Epithelial cell of prostate (primary cell): ENCODE measurements at regions not wholly inside any gene's neighbourhood (a gene's known extent, or its start where the extent isn't known, plus 50 kb on each side); places are given as distances from the start of the nearest gene placed in this dataset.
A peak's percentile ranks its signal among the peaks of the same experiment; 100 is the strongest.
"Not testable (repeated sequence)": the region's sequence is repeated elsewhere in the genome, so short reads cannot be mapped to it uniquely, and the experiment has no call there.

Experiments used
- DNase-seq: peaks from one replicate; pipeline ENCODE4 v3.0.0-alpha.2; 2011; ENCODE audit warnings: low read depth, low spot score
- H3K27ac ChIP-seq: fragments of 450-650 bp; 2 replicates; pipeline ENCODE4 v1.5.1; 2017; ENCODE audit warnings: mild to moderate bottlenecking

DNA sequence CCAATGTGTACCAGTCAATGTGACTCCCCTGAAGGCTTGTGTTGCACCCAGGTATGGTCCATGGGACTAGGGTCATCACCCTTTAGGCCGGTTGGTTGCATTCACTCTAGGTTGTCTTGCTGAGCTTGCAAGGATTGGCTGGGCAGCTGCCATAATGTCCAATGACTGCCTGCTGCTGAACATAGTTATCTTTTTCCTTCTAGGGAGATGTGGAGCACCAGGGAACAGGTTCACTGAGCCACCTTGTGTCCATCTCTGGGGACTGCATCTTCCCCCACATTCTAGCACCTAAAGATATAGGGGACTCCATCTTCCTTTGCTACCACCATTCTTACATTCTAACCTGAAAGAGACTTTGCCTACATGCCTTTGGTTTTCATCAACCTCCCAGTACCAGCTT lies 580.4 kb upstream of the TBL1XR1 start:
- peak; percentile 22 for DNase-seq
- H3K27ac ChIP-seq, result peak overlapping the region; percentile 78

DNA sequence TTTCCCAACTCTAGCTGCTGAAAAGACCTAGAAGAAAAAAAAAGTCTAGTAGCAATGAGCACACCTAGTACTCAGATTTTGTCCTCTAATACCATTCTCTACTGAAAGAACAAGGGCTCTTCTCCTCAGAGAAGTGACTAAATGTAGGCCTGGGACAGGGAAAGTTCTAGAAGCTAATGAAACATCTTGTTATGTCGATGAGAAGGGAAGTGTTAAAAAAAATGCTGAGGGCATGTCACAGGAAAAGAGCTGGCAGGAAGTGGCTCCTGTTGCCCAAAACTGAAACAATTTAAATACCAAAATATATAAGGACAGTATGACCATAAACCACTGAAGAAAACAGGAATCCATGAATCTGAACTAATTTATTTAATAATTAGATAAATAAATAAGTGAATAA lies 581.4 kb upstream of the TBL1XR1 start:
- no peak overlapping the region for H3K27ac ChIP-seq

DNA sequence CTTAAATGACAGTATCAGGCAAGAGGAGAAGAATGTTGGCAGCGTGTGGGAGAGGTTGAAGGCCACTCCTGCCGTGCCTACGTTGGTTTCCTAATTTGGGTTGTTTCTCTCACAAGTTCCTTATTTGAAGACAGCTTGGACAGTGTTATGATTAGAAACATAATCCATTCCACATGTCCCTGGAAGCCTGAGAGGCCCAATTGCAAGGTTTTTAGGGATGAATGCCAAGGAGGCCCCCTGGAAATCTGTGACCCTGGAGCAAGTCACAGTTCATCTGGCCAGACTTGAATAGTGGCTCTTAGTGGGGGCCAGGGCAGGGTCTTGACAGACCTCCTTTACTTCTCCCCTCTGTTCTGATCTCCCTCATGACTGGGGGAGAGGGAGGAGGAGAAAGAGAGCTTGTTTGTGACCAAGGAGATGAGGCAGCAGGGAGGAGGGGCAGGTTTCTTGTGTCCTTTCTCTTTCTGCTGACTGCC lies 584.4 kb upstream of the TBL1XR1 start:
- H3K27ac ChIP-seq, result no peak overlapping the region

More for the DNA sequence above, 581.4 kb upstream of the TBL1XR1 start:
- DNase-seq, result no peak

DNA sequence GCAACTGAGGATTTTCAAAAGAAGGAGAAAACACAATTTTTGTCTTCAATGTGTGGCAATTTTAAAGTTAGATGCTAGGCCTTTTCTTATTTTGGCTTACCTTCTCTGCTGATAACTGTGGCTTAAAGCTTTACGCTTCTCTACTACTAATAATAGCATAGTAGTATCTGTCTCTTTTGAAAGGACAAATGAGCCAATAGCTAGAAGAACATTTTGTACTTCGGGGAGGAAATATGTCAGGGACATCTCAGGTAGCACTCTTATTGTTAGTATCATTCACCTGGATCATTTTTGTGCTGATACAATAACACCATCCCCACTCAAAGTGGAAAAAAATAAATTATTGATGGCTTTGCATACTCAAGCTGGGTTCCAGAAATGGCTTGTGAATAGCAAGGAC lies 586.1 kb upstream of the TBL1XR1 start:
- no peak for DNase-seq
- no peak overlapping the region for H3K27ac ChIP-seq

More for the DNA sequence above, 584.4 kb upstream of the TBL1XR1 start:
- no peak for DNase-seq

DNA sequence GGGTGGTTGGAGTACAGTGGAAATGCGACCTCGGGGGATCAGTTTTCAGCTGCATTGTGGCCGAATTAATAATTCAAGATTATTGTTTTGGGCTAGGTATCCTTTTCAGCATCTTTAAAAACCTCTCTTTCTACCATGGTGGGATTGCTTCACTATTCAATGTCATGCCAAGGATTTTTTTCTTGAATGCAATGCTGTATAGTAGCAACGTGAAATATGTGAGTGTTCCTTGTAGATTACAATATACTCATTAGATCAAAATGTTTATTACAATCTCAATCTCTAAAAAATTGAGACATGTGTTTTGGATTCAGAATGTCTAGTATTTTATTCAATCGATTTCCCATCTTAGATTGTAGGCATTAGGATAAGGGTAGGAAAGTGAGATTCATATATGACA lies 586.5 kb upstream of the TBL1XR1 start:
- no peak for DNase-seq
- no peak overlapping the region for H3K27ac ChIP-seq

DNA sequence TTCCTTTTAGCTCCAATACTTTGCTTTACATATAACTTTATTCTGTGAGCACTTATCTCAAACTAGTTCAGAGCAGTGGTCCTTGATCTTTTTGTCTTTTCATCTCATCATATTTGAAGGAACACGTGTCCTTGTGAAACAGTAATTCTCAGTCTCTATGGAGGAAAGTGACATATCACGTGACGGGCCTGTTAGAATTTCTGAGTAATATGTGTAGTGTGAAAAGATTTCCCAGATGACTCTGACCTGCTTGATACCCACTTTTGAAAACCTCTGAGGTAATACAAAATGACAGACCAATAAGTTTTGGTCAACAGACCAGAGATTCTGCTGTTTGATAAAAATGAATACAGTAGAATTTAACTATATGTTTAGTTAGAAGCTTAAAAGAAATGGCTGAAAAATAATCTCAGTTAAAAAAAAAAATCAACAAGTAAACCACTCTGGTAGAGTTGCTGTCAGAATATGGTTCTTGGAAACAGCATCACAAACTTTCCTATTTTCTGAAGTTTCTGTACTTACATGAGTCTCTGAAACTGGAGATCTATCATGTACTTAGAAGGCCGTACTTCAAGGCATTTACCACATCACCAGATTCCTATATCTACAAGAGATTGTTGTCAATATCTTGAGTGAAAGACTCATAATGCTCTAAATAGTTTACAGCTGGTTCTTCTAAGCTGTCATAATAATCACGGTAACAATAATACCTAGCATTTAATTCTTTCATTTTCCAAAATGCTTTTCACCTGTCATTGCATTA lies 590.2 kb upstream of the TBL1XR1 start:
- no peak overlapping the region for H3K27ac ChIP-seq
- no peak for DNase-seq

DNA sequence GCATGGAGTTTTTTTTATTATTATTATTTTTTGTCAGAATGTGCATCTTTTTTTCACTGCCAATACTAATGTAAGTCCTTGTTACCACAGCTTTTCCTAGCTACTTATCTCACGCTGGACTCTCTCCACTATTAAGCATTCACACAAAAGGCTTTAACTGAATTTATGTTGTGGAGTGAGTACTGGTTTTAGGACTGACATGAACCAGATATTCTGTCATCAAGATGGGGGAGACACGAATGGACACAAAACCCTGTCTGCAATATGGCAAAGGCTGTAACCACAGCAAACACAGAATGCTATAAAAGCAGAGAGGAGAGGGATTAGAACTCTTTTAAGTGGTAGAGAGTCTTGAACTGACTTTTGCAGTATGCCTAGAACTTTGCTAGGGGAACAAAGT lies 592.2 kb upstream of the TBL1XR1 start:
- no peak for DNase-seq
- H3K27ac ChIP-seq, result no peak overlapping the region

DNA sequence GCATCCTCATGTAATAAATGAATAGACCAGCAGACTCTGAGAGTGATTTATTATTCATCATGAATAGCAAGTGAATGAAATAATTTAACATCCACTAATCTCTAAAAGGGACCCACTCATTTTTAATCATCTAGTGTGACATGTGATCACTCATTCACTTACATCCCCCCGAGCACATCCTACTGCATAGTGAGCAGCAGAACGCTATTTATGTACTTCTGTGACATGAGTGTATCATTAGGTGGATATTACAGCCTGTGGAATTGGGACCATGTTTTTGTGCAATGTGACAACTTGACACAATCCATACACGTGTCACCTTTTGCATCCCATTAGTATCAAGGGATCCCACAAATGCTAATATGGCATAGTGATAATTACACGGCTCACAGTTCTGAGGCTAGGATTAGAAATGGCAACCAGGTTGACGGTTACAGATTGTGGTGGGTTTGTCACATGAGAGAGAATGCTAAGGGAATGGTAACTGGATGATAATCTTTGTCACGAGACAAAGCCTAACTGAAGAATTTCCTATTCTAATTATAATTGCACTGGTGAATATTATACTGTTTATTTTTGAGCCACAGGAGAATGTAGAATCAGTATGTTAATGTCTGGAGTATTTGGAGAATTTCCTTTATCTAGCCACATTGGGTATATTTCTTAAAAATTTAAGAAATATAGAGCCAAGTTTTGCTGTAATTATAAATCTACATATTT lies 595.2 kb upstream of the TBL1XR1 start:
- no peak for DNase-seq
- H3K27ac ChIP-seq, result no peak overlapping the region

DNA sequence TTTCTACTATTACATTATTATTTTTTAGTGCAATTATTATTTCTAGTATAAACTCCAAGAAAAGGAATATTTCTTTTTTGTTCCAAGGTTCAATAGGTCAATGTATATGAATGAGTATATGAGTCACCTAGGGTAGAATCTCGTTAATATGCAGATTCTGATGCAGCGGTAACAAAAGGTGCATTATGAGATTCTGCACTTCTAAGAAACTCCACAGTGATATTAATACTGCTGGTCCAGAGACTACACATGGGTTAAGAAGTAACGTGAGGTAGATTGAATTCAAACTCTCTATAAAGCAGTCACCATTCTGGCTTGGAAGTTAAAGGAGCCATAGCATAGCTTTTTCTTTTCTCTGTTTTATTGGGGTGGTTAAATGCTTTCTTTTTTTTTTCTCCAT lies 596.2 kb upstream of the TBL1XR1 start:
- H3K27ac ChIP-seq, result no peak overlapping the region
- no peak for DNase-seq

DNA sequence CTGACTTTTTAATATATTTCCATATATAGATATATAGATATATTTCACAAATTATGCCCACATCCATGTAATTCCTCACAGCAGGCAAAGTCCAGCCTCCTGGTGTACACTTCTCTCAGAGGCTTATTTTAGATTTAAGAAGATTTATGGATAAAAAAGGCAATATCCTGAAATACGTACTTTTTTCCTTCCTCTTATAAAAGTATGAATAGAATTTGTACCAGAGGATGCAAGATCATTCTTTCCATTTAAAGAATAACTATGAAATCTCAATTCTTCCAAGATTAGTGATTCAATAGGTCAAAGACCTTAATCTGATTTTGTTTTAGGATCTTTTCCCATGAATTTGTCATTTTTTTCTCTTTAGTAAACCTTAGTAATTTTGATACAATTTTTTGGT lies 597.9 kb upstream of the TBL1XR1 start:
- no peak overlapping the region for H3K27ac ChIP-seq
- DNase-seq, result no peak

DNA sequence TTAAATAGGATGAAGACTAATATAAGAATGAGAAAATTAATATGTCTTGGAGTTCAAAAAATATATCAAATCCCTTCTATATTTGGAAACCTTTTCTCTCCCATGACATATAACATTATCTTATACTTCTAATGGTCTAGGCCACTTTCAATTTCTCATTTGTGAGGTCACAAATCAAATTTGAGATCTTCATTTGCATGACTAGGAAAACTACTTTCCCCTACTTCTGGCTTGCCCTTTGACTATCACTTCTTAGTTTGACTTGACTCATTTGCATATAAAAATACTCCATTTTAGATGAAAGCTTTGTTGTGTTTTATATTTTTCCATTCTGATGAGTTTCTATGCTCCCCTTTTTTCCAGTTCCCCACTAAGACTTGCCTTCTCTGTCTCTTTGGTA lies 598.6 kb upstream of the TBL1XR1 start:
- DNase-seq, result no peak
- no peak overlapping the region for H3K27ac ChIP-seq

DNA sequence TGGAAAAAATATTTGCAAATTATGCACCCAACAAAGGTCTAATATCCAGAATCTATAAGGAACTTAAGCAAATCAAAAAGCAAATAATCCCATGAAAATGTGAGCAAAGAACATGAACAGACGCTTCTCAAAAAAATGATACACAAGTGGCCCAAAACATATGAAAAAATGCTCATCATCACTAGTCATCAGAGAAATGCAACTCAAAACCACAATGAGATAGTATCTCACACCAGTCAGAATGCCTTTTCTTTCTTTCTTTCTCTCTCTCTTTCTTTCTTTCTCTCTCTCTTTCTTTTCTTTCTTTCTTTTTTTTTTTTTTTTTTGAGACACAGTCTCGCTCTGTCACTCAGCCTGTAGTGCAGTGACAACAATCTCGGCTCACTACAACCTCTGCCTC lies 602.9 kb upstream of the TBL1XR1 start:
- not testable (repeated sequence) for DNase-seq, H3K27ac ChIP-seq

DNA sequence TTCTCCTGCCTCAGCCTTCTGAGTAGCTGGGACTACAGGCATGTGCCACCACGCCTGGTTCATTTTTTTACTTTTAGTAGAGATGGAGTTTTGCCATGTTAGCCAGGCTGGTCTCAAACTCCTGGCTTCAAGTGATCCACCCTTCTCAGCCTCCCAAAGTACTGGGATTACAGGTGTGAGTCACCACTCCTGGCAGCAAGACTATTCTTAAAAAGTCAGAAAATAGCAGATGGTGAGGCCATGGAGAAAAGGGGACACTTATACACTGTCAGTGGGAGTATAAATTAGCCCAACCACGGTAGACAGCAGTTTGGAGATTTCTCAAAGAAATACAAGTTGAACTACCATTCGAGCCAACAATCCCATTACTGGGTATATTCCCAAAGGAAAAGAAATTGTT lies 603.3 kb upstream of the TBL1XR1 start:
- DNase-seq, result no peak
- no peak overlapping the region for H3K27ac ChIP-seq

DNA sequence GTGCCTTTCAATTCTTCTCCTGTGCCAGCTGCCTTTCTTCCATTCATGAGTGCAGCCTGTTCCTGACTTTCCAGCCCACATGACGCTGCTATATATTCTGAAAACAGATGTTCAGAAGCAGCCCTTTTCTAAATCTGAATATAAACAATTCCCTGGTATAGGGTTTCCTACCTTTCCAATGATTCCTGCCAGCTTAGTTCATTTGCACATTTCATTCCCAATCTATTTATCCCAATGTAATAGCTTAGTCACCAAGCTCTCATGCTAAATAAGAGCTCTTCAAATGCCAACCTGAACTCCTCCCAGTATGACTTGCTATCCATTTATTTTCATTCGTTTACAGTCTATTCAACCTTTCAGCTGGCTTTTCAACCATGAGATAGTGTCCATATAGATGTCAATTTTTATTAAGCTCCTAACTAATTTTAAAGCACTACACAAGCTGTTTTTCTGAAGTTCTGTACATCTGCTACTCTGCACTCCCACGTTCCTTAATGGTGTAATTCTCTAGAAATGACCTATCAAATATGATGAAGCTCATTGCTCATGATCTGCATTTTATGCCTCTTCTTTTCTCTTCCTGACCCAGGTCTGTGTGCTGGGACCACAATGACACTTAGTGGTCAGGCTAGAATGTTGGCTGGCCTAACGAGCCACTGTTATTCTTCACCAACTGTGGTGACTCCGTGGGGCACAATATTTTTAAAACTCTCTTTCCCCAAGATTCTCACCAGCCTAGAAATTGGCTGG lies 605.0 kb upstream of the TBL1XR1 start:
- DNase-seq, result no peak
- no peak overlapping the region for H3K27ac ChIP-seq

DNA sequence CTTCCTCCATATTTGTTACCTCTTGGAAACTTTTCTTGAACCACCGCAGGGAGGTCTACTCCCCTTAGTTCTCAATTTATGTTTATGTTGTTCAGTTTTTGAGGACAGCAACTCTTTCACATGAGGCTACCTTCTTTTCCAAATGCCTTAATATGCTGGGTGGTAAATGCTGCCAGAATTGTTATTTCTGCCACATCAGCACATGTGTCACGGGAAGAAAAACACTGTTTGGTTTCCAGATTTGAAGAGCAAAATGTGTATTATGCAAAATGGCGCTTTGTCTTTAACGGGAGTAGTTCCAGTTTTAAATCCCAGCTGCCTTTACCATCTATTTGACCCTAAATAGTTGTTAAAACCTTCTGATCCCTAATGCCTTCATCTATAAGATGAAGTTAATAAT lies 606.2 kb upstream of the TBL1XR1 start:
- DNase-seq, result no peak
- no peak overlapping the region for H3K27ac ChIP-seq

DNA sequence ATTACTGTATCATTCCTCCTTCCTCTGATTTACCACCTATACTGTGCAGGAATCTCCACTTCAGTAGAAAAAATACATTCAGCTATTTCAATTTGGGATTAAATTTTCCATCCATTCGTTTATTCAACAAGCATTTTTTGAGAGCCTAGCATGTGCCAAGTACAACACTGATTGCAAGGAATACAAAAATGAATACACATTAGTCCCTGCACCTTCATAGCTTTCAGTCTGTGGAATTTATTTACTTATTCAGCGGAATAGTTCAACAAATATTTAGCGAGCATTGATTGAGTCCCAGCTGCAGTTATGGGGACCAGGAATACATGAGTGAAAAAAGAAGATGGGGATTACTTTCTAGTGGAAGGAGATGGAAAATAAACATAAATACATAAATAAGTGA lies 606.8 kb upstream of the TBL1XR1 start:
- DNase-seq, result no peak
- no peak overlapping the region for H3K27ac ChIP-seq

DNA sequence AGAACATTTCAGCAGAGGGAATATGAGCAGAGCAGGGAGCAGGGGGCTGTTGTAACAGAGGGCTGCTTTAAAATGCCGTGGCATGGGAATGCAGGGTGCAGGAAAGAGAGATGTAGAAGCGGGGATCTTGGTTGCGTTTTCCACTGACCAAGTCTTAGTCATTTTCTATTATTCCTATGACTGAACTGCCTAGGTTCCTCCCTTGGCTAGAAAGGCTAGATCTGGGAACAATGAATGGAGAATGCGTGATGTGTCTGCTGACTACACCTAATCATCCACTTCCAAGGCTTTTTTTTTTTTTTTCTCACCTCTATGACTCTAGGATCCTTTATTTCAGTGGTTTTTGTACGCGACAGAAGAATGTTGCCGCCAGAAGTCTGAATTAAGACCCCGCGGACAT lies 607.4 kb upstream of the TBL1XR1 start:
- DNase-seq, result no peak
- H3K27ac ChIP-seq, result no peak overlapping the region

DNA sequence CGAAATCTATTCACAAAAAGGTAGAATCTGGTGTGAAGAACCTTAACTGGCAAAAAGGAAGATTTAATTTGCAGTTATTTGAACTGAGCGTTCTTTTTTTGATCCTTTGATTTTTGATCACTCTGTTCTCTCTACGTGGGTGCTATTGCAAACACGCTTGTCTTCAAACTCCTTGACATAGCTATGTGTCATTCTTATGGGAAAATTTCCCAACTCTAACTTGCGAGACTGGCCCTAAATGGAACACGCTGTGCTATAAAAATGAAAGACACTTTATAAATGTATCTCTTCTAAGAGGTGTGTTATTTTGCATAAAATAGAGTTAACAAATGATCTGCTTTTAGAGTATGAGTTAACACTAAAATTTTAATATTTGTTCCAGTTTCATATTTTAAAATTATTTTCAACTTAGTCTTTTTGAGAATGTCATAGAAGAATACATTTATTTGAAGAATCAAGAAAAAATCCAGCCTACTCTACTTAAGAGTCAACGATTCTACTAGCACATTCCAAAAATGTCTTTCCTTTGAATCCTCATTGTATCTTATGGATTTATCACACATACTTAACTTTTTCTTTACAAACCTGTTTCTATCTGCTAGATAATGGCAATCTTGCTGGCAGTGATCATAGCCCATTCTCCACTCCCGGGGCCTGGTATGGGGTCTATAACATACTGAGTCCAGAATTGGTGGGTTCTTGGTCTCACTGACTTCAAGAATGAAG lies 610.0 kb upstream of the TBL1XR1 start:
- no peak overlapping the region for H3K27ac ChIP-seq
- DNase-seq, result no peak

DNA sequence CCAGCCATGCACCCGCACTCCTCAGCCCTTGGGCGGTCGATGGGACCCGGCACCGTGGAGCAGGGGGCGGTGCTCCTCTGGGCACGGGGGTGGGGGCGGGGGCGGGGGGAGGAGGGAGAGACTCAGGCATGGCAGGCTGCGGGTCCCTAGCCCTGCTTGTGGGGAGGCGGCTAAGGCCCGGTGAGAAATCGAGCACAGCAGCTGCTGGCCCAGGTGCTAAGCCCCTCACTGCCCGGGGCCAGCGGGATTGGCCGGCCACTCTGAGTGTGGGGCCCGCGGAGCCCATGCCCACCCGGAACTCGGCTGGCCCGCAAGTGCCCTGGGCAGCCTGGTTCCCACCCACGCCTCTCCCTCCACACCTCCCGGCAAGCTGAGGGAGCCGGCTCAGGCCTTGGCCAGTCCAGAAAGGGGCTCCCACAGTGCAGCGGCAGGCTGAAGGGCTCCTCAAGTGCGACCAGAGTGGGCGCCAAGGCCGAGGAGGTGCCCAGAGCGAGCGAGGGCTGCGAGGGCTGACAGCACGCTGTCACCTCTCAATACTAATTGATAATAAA lies 611.7 kb upstream of the TBL1XR1 start:
- not testable (repeated sequence) for DNase-seq

DNA sequence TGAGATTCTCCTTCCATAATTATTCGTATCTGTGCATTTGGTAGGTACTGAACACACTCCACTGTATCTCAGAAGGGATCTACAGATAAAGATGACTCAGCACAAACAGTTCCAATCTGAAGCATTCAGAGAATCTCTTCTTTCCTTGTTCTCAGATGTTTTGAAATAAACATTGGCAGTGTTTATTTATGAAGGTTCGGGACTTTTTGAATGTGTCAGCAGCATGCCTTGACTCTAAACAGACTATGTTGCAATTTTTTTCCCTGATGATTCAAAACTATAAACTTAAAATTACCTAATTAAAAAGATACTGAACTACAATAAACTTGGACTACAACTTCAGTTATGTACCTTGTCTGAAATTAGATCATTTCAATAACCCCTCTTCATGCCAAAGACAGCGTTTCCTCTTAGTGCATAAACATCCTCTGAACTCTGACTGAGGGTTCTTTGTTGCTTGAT lies 612.9 kb upstream of the TBL1XR1 start:
- DNase-seq, result peak; percentile 79
- H3K27ac ChIP-seq, result peak overlapping the region; percentile 26

More for the DNA sequence above, 611.7 kb upstream of the TBL1XR1 start:
- H3K27ac ChIP-seq, result not testable (repeated sequence)
